OCI-LY7 (cell line): ENCODE measurements at regions not wholly inside any gene's neighbourhood (a gene's known extent, or its start where the extent isn't known, plus 50 kb on each side); places are given as distances from the start of the nearest gene placed in this dataset.

Source experiments
- BruUV-seq: library from RNA; stranded (reverse); fragments of 400-500 nt; replicated peaks from 2 replicates; lab custom pipeline; 2021; lab: Mats Ljungman, UMichigan
- CTCF ChIA-PET: fragments of 300-600 bp; sonication (Branson Sonifier 250); formaldehyde crosslinking; loops from one replicate; lab custom pipeline; 2022; ENCODE audit warnings: antibody characterized with exemption; ENCODE audit not compliant: unreplicated experiment; lab: Charles Lee
- POLR2A ChIA-PET: fragments of 300-600 bp; sonication (Branson Sonifier 250); formaldehyde crosslinking; loops from one replicate; lab custom pipeline; 2022; ENCODE audit warnings: antibody characterized with exemption; lab: Charles Lee
- DNase-seq: peaks from one replicate; pipeline ENCODE4 v3.0.0-alpha.2; 2015; ENCODE audit warnings: low spot score
- H2AFZ ChIP-seq: fragments of 200-600 bp; sonication (generic), shearing (Covaris generic); 2 replicates; pipeline ENCODE4 v1.6.1; 2014; ENCODE audit warnings: mild to moderate bottlenecking, antibody characterized with exemption, low read length, moderate library complexity
- H3K27ac ChIP-seq: fragments of 200-600 bp; sonication (generic); 2 replicates; pipeline ENCODE4 v1.5.1; 2014; ENCODE audit warnings: mixed run types, low read depth, mild to moderate bottlenecking, moderate library complexity, low read length, inconsistent platforms; ENCODE audit not compliant: poor library complexity, severe bottlenecking
- H3K36me3 ChIP-seq: fragments of 200-600 bp; sonication (generic); 2 replicates; pipeline ENCODE4 v1.6.1; 2014; ENCODE audit warnings: mild to moderate bottlenecking, antibody characterized with exemption, low read length, moderate library complexity, mixed read lengths; ENCODE audit not compliant: insufficient read depth
- H3K4me1 ChIP-seq: fragments of 200-600 bp; sonication (generic); 2 replicates; pipeline ENCODE4 v1.5.1; 2014; ENCODE audit warnings: mild to moderate bottlenecking, low read length; ENCODE audit not compliant: insufficient read depth, poor library complexity, severe bottlenecking
- H3K4me2 ChIP-seq: fragments of 200-600 bp; sonication (generic); 2 replicates; pipeline ENCODE4 v1.6.1; 2014; ENCODE audit warnings: mild to moderate bottlenecking, low read length
- H3K4me3 ChIP-seq: fragments of 200-600 bp; sonication (generic); 2 replicates; pipeline ENCODE4 v1.5.1; 2014; ENCODE audit warnings: mild to moderate bottlenecking, low read depth, low read length; ENCODE audit not compliant: poor library complexity, severe bottlenecking
- H3K79me2 ChIP-seq: fragments of 200-600 bp; sonication (generic); 2 replicates; pipeline ENCODE4 v1.6.1; 2016; ENCODE audit warnings: low read depth, mild to moderate bottlenecking, low read length, moderate library complexity, mixed read lengths; ENCODE audit not compliant: insufficient read depth
- H3K9me2 ChIP-seq: fragments of 200-600 bp; sonication (generic); 2 replicates; pipeline ENCODE4 v1.6.1; 2016; ENCODE audit warnings: mild to moderate bottlenecking, low read length, mixed read lengths; ENCODE audit not compliant: insufficient read depth
- H3K9me3 ChIP-seq: fragments of 200-600 bp; sonication (generic); 2 replicates; pipeline ENCODE4 v1.6.1; 2014; ENCODE audit warnings: mild to moderate bottlenecking, mixed run types, low read length, mixed read lengths
- H4K20me1 ChIP-seq: fragments of 200-600 bp; sonication (generic); 2 replicates; pipeline ENCODE4 v1.6.1; 2014; ENCODE audit warnings: mild to moderate bottlenecking, antibody characterized with exemption, low read length, moderate library complexity, mixed read lengths; ENCODE audit not compliant: insufficient read depth
- CTCF ChIP-seq: fragments of 200-600 bp; sonication (generic); conservative IDR thresholded peaks from 2 replicates; pipeline ENCODE4 v1.5.1; 2014; ENCODE audit warnings: mild to moderate bottlenecking, antibody characterized with exemption, low read length, moderate library complexity, mixed read lengths
- EZH2phosphoT487 ChIP-seq: fragments of 200-600 bp; sonication (generic); IDR thresholded peaks from 2 replicates; pipeline ENCODE4 v1.6.1; 2018; ENCODE audit warnings: low read depth, borderline replicate concordance, mild to moderate bottlenecking, mixed run types, antibody characterized with exemption, low read length, moderate library complexity, mixed read lengths
- intact Hi-C: fragments of 100-400 bp; cut with micrococcal nuclease; formaldehyde crosslinking; loops from one replicate; pipeline ENCODE4 v1.10.0; 2022; ENCODE audit not compliant: unreplicated experiment

DNA sequence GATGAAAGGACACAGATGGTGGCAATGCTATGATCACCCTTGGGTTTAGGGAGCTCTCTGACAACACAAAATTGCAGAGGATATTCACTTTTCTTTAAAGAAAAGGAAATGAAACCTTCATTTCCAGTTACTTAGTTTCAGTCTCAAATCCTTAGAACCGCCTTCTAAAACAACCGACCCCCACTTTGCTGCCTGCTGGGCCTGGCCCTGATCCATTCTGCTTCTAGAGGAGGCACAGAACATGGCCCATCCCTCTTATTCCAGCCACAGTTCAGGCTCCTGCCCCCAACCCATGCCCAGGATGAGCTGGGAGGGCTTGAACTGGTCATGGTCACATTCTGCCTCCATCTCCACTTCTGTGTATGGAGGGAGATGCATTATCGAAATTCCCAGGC is 311.6 kb downstream of the EN1 start:
- Histone ChIP-seq H3K9me3 (no peaks in the 10 kb centered on the region), H3K4me2 (no peak overlapping the region), H3K4me3 (no peak overlapping the region), H3K4me1 (peaks cover 10% of the 10 kb centered on the region), H2AFZ (no peak overlapping the region), H3K27ac (no peak overlapping the region), H3K79me2 (no peaks in the 10 kb centered on the region), H3K36me3 (no peaks in the 10 kb centered on the region), H3K9me2 (no peaks in the 10 kb centered on the region), H4K20me1 (no peaks in the 10 kb centered on the region)
- TF ChIP-seq EZH2phosphoT487 (no peak), CTCF (no peak)
- intact Hi-C loops, result no loop called here
- CTCF ChIA-PET, result no interaction called here
- no TSS peak for BruUV-seq
- POLR2A ChIA-PET, result no interaction called here
- peak; percentile 12 for DNase-seq

- BruUV-seq, result no TSS peak
- DNase-seq, result no peak
- H3K27ac ChIP-seq, result no peak overlapping the region
- H2AFZ ChIP-seq, result no peak overlapping the region
- no peaks in the 10 kb centered on the region for H4K20me1 ChIP-seq
- CTCF ChIA-PET, result no interaction called here
- H3K4me2 ChIP-seq, result no peak overlapping the region
- POLR2A ChIA-PET, result no interaction called here
- intact Hi-C loops, result no loop called here
- H3K4me1 ChIP-seq, result peaks cover 10% of the 10 kb centered on the region
- TF ChIP-seq EZH2phosphoT487, result no peak
- TF ChIP-seq CTCF, result no peak
- H3K9me3 ChIP-seq, result no peaks in the 10 kb centered on the region
- no peaks in the 10 kb centered on the region for H3K36me3 ChIP-seq
- no peaks in the 10 kb centered on the region for H3K9me2 ChIP-seq
- no peak overlapping the region for H3K4me3 ChIP-seq
- H3K79me2 ChIP-seq, result no peaks in the 10 kb centered on the region
Measured at GRCh38 chr2:118535171-118535817, 312.2 kb downstream of the EN1 start.

DNA sequence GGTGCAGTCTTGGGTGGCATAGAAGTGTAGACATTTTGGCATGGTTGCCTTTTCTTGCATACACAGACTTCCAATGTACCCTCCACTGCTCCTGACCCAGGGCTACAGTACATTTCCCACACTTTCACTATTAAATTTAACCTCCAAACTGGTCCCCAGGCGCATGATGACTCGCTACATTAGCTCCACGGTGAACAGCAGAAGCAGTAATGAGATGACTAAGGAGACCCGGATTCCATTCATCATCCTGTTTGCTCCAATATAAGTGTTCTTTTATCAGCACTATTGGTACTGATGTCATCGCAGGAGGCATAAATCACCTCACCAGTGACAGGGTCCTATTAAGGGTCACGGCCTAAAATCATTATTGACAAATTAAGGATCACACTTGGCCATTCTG is 316.5 kb downstream of the EN1 start:
- no peaks in the 10 kb centered on the region for H4K20me1 ChIP-seq
- H3K27ac ChIP-seq, result no peak overlapping the region
- TF ChIP-seq CTCF (no peak), EZH2phosphoT487 (no peak)
- H3K36me3 ChIP-seq, result no peaks in the 10 kb centered on the region
- H3K9me3 ChIP-seq, result no peaks in the 10 kb centered on the region
- H3K4me3 ChIP-seq, result no peak overlapping the region
- H3K4me2 ChIP-seq, result no peak overlapping the region
- peaks cover 9% of the 10 kb centered on the region for H3K4me1 ChIP-seq
- DNase-seq, result no peak
- H2AFZ ChIP-seq, result no peak overlapping the region
- intact Hi-C loops, result no loop called here
- no peaks in the 10 kb centered on the region for H3K79me2 ChIP-seq
- CTCF ChIA-PET, result no interaction called here
- POLR2A ChIA-PET, result no interaction called here
- no TSS peak for BruUV-seq
- no peaks in the 10 kb centered on the region for H3K9me2 ChIP-seq
